HEK293T (cell line): ENCODE measurements at regions not wholly inside any gene's neighbourhood (a gene's known extent, or its start where the extent isn't known, plus 50 kb on each side); places are given as distances from the start of the nearest gene placed in this dataset.

Experiments
- ELF4 ChIP-seq: fragments of 450-650 bp; IDR thresholded peaks from 2 replicates; pipeline ENCODE4 v1.6.1; 2017; ENCODE audit warnings: antibody characterized with exemption
- FOXA1 ChIP-seq: fragments of 450-650 bp; IDR thresholded peaks from 2 replicates; pipeline ENCODE4 v1.6.1; 2016; ENCODE audit warnings: mild to moderate bottlenecking
- FOXK2 ChIP-seq: fragments of 450-650 bp; IDR thresholded peaks from 2 replicates; pipeline ENCODE4 v1.6.1; 2016; ENCODE audit warnings: mild to moderate bottlenecking
- FOXM1 ChIP-seq: fragments of 450-650 bp; IDR thresholded peaks from 2 replicates; pipeline ENCODE4 v1.6.1; 2017; ENCODE audit warnings: mild to moderate bottlenecking, borderline replicate concordance
- L3MBTL2 ChIP-seq: fragments of 450-650 bp; conservative IDR thresholded peaks from 2 replicates; pipeline ENCODE4 v1.6.1; 2016; ENCODE audit warnings: mild to moderate bottlenecking
- LEF1 ChIP-seq: fragments of 450-650 bp; IDR thresholded peaks from 2 replicates; pipeline ENCODE4 v1.6.1; 2017; ENCODE audit warnings: mild to moderate bottlenecking, borderline replicate concordance
- NFRKB ChIP-seq: fragments of 450-650 bp; IDR thresholded peaks from 2 replicates; pipeline ENCODE4 v1.6.1; 2016; ENCODE audit warnings: mild to moderate bottlenecking, moderate library complexity
- SUZ12 ChIP-seq: fragments of 450-650 bp; IDR thresholded peaks from 2 replicates; pipeline ENCODE4 v1.6.1; 2016; ENCODE audit warnings: mild to moderate bottlenecking

DNA sequence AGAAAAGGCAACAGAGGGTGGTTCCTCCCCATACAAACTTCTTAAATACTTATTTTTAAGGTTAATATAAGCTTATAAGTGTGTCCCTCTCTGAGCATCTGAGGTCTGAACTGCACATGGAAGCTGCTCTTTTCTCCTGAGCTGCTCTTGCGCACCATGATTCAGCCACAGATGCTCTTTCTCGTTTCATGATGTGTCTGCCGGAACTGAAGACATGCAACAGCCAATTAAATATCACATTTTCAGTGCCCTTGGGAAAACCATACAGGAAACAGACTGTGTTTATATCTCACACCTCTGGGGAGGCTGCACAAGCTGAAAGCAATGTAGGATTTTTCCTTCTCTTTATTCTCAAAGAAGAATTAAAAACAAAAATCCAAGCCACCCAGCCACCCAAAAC lies 96.8 kb upstream of the NREP start:
- TF ChIP-seq NFRKB: no peak
- TF ChIP-seq L3MBTL2: no peak
- TF ChIP-seq FOXA1: no peak
- no peak for TF ChIP-seq ELF4
- TF ChIP-seq LEF1: no peak
- no peak for TF ChIP-seq FOXM1
- no peak for TF ChIP-seq FOXK2
- TF ChIP-seq SUZ12: no peak
